HG03139 (cell line): ENCODE measurements at regions not wholly inside any gene's neighbourhood (a gene's known extent, or its start where the extent isn't known, plus 50 kb on each side); places are given as distances from the start of the nearest gene placed in this dataset.
"Not testable (repeated sequence)": the region's sequence is repeated elsewhere in the genome, so short reads cannot be mapped to it uniquely, and the experiment has no call there.

Experiments
- ATAC-seq: cut with Tn5 transposase; IDR thresholded peaks from one replicate; pipeline ENCODE4 v1.9.1; 2021; ENCODE audit not compliant: unreplicated experiment

- no peak for ATAC-seq
Observed at GRCh38 chr1:94769551-94769950, 50.6 kb upstream of the SLC44A3 start.

DNA sequence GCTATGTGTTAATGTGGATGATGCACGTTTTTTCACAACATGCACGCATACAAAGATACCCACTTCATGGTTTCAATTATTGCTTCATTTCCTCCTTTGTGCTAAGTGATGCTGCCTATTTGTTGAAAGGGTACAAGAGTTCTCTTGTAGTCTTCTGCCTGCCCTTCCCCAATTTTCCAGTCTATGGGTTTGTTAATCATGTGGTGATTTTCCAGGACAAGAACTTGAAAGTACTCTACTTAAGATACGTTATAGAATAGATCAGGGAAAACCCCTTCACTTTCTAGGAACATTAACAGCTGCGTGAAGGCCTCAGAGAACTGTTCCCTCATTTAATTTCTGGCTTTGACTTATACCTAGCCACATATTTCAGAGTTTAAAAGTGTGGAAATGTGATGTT, 52.1 kb upstream of the SLC44A3 start:
- no peak for ATAC-seq

DNA sequence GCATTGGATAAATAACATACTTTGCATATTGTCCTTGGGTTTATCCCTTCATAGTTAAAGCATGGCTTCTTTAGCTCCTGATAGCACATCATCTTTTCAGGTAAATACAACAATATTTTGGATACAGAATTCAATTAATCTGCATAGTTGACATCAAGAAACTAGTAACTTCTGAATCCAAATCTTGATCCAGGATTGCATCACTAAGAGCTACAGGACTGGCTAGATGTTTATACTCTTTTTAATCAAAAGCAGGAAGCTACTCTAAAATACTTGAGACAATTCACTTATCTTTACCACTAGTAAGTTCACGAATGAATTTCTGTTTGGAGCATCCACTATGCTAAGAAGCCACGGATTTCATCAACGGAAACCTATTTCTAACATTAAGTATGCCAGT, 54.2 kb upstream of the SLC44A3 start:
- ATAC-seq = no peak

DNA sequence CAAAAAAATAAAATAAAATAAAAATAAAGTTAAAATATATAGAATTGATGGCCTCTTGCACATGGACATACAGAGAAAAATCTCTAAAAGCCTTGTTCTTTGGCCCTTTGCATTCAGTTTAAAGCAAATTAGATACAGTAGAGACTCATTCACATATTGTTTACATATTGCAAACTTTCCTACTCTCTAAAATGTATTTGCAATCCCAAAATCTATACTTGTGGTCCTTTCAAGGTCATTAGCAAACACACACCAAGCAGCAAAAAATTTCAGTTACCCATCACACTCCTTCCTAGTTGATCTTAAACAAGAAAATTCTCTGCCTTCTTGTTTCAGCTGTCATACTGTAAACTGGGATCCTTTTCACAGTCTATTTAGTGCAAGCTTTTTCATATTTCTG, 61.0 kb upstream of the SLC44A3 start:
- no peak for ATAC-seq

DNA sequence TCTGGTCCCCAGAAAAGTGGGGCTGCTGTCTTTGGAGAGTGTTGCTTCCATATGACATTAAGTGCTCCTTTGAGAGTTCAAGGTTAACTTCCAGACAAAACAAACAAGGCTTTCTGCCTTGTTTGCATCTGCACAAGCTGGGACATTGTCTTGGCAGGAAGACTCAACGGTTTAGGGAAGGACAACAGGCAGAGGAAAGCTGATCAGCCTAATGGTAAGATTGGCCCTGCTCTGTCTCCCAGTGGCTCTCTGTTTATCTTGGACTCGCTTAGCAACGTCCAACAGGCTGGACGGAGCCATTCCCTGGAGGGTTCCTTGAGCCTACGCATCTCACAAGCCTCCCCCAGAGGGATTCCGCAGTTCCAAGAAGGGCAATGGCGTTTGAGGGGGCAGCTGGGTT, 62.2 kb upstream of the SLC44A3 start:
- ATAC-seq = no peak

DNA sequence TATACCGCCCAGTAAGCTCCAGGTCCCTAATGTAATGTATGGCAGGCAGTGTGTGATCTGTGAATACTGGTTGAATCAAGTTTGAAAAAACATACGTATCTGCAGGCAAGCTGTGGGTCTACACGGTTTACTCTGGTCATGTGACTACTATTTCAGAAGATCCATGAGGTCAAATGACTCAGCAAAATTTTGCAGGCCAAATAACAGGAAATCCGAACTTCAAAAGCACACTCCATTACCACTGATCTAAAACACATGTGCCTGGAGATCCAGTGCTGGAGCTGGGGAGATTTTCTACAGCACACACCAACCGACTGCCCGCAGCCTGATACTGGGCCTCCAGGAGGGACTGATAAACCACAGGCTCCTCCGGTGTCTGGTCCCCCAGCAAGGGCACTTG, 64.5 kb upstream of the SLC44A3 start:
- ATAC-seq = no peak

DNA sequence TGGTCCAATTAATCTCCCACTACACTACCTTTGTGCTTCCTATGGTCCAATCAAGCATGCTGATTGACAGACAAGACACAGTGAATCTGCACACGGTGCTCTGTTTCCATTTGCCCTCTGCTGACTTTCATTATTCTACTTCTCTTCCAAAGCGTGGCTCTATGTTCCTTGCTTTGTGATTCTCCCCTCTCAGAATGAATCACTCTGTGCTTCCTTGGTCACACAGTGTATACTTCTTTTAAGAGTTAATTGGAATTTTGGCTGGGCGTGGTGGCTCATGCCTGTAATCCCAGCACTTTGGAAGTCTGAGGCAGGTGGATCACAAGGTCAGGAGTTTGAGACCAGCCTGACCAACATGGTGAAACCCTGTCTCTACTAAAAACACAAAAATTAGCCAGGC, 65.1 kb upstream of the SLC44A3 start:
- not testable (repeated sequence) for ATAC-seq

- no peak for ATAC-seq
Observed at GRCh38 chr1:94754570-94754969, 65.6 kb upstream of the SLC44A3 start.

- no peak for ATAC-seq
Observed at GRCh38 chr1:94754095-94754494, 66.1 kb upstream of the SLC44A3 start.

- ATAC-seq = no peak
Observed at GRCh38 chr1:94753171-94753972, 66.8 kb upstream of the SLC44A3 start.

DNA sequence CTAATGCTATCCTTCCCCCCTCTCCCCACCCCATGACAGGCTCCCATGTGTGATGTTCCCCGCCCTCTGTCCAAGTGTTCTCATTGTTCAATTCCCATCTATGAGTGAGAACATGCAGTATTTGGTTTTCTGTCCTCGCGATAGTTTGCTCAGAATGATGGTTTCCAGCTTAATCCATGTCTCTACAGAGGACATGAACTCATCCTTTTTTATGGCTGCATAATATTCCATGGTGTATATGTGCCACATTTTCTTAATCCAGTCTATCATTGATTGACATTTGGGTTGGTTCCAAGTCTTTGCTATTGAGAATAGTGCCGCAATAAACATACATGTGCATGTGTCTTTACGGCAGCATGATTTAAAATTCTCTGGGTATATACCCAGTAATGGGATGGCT, 68.7 kb upstream of the SLC44A3 start:
- ATAC-seq = not testable (repeated sequence)

DNA sequence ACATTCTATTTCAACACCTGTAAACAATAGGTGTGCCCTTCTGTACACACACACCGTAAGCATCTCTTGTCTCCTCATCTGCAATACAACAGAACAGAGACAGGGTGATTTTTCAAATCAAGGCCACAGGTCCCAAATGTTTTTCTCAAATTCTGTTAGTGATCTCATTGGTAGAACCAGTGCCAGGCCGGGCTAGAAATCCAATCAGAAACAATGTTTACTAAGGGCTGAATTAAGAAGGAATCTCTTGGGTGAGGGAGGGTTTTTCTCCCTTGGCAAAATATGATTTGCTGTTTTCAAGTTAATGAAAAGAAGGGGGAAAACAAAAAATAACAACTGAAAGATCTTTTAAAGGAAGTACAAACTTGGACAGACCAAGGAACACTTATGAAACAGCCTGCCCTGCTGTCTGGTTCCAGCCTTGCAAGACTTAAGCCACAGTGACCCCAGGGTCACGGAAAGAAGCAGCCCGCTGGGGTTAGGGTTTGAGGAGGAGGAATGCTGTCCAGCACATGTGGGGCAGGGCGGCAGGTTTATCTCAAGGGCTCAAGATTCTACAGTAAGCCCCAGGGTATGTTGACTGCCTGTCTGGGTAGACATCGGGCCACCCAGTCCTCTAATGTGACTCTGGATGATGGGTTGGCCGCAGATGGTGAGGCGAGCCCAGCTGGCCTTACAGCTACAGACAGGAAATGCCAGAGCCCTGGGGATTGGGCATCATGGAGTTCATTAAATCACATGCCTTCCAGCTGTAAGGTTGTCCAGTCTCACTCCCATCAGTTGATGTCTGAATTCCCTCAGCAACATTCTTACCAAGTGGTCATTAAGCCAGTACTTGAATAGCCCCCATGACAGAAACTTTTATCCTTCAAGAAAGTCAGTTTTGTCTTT, 73.3 kb upstream of the SLC44A3 start:
- no peak for ATAC-seq

DNA sequence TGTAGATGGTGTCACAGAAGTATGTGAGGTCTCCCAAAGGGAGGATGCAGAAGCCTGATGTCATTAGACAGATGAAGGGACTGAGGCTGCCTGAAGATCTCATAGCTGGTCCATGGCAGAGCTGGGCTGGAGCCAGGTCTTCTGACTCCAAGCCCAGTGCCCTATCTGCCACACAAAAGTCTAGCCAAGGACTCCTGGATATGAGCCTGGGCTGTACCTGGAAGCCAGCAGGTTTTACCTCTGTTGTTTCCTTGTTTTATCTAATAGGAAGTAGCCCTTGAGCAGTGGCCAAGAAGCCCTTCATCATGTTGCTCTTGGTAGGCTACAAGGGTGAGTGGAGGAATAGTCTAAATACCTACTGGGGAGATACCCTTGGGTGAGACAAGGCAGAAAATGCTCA, 74.4 kb upstream of the SLC44A3 start:
- ATAC-seq = no peak

- no peak for ATAC-seq
Observed at GRCh38 chr1:94743862-94744261, 76.3 kb upstream of the SLC44A3 start.

- ATAC-seq = no peak
Observed at GRCh38 chr1:94741996-94742395, 78.2 kb upstream of the SLC44A3 start.

DNA sequence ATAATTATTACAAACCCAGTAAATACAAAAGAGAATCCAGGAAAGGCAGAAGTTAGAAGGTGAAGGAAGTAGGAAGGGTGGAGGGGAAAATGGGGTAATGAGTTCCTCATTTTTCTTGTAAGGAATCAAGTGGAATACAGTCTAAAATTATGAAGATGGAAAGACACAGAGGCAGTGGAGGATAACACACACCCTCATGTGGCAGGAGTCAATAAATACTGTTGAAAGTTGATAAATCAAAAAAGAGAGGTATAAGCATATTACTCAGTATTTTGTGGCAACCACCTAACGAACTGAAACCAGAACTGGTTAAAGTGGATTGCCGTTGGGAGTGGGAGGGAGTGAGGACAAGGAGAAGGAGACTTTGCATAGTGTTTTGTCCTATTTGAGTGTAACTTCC, 78.6 kb upstream of the SLC44A3 start:
- ATAC-seq = no peak

- ATAC-seq = no peak
Observed at GRCh38 chr1:94739521-94740061, 80.6 kb upstream of the SLC44A3 start.

DNA sequence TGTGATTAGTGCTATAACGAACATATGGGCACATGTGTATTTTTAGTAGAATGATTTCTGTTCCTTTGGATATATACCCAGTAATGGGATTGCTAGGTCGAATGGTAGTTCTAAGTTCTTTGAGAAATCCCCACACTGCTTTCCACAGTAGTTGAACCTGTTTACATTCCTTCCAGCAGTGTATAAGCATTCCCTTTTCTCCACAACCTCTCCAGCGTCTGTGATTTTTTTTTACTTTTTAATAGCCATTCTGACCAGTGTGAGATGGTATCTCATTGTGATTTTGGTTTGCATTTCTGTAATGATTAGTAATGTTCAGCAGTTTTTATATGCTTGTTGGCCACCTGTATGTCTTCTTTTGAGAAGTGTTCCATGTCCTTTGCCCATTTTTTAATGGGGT, 81.8 kb upstream of the SLC44A3 start:
- ATAC-seq = no peak

DNA sequence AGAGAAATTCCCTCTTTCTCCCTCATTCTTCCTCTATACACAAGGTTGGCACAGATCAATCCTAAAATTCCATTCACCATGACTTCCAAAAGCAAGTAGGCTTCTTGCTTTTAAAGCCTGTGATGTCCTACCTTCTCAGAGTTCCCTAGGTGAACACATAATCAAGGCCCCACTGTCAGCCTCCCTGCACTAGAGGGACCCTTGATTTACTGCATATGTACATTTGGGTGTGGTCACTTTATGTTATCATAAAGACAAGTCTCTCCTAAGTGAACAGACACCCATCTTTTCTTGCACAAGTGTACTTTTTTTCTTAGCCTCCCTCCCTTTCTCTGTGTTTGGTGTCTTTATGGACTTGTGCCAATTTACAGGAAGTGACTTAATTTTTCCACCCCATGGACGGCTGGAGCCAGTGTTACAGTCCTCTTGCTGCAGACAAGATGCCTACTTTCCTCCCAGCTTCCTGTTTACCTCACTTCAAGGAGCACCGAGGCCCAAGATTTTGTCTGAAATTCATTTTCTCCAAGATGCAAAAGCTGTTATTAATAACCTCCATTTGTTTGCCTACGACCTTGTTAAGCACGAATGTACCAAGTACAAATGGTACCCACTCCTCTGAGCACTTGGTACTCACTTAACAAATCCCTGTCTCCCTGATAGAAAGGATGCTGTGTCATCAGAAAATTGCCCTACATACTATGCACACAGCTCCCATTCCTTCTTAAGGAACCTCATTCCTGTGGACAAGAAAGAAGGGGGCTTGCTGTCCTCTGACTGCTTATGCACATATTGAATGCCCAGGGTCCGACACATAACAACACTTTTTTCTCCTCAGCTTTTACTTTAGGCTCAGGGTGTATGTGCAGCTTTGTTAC, 82.8 kb upstream of the SLC44A3 start:
- ATAC-seq = no peak

- no peak for ATAC-seq
Observed at GRCh38 chr1:94736549-94736948, 83.6 kb upstream of the SLC44A3 start.

- no peak for ATAC-seq
Observed at GRCh38 chr1:94736073-94736472, 84.1 kb upstream of the SLC44A3 start.
